ENCODE measurements at regions not wholly inside any gene's neighbourhood (a gene's known extent, or its start where the extent isn't known, plus 50 kb on each side); places are given as distances from the start of the nearest gene placed in this dataset.

DNA sequence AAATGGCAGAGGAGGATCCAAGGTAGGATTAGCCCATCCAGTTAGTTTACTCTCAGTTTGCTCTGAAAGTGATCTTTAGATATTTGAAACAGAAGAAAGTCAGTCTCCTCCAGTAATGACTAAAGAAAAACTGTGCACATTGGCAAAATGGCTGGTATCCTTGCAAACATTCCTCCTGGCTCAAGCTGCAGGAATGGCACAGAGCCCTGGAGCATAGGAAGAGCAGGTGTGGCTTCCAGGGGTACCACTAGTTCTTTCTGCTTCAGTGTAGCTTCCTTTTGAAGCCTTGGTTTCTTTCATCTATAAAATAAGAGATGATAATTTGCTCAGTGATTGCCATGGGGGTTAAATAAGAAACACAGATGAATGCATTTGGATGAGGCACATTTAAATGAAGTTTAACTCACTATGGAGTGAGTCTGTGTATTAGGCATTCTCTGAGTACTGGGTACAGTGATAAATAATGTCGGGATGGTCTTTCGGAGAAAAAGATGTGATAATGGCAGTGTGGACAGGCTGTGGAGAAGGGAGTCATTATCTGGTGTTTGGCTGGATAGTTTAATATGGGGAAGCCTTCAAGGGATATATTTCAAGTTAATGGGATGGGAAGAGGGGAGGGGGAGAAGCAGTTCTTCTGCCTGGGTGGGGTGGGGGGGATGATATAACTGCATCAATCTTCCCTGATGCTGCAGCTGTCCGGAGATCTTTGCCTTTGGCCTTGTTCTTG lies 217.3 kb upstream of the KLF4 start:
- no peaks in the 10 kb centered on the region for H3K27me3 Mint-ChIP-seq (ENCODE audit: insufficient read depth, unreplicated experiment)
- intact Hi-C loops (cut with micrococcal nuclease) = no loop called here
- CTCF ChIA-PET = interaction anchor here (0.6 kb wide), 1 partner anchor 90 kb away, joined by 3 read pairs; no protein-coding TSS in a partner anchor

DNA sequence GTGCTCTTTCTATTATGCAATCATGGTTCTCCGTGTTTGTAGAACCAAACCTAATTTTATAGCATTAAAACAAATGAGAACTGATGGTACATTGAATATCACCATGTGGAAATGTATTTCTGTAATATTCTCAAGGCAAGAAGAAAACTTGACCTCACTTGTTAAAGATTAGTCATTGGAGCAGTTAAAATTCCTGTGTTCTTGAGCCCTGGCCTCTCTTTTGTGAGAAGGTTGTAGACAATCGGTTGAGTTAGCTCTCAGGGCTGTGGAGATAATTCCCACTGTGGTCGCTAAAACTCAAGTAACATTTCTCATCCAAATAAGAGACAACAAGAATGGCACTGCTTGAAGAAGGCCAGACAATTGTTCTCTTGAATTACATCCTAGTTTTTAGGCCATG lies 216.0 kb upstream of the KLF4 start:
- no peak for DNase-seq (ENCODE audit: unreplicated experiment)

More for the DNA sequence above, 217.3 kb upstream of the KLF4 start:
- Mint-ChIP-seq H3K4me3 (ENCODE audit: unreplicated experiment) (no peak overlapping the region), H3K36me3 (ENCODE audit: insufficient read depth, unreplicated experiment) (no peaks in the 10 kb centered on the region), H3K4me1 (ENCODE audit: insufficient read depth, unreplicated experiment) (peaks cover 43% of the 10 kb centered on the region), H3K27ac (ENCODE audit: low read depth, unreplicated experiment) (peak overlapping the region; percentile 30), H3K9me3 (ENCODE audit: unreplicated experiment) (no peaks in the 10 kb centered on the region)
- POLR2A ChIA-PET = interaction anchor here (1.6 to 1.8 kb wide), 2 partner anchors 11 to 26 kb away, joined by 3 to 4 read pairs; no protein-coding TSS in a partner anchor
- TF ChIP-seq, protein P1, sequence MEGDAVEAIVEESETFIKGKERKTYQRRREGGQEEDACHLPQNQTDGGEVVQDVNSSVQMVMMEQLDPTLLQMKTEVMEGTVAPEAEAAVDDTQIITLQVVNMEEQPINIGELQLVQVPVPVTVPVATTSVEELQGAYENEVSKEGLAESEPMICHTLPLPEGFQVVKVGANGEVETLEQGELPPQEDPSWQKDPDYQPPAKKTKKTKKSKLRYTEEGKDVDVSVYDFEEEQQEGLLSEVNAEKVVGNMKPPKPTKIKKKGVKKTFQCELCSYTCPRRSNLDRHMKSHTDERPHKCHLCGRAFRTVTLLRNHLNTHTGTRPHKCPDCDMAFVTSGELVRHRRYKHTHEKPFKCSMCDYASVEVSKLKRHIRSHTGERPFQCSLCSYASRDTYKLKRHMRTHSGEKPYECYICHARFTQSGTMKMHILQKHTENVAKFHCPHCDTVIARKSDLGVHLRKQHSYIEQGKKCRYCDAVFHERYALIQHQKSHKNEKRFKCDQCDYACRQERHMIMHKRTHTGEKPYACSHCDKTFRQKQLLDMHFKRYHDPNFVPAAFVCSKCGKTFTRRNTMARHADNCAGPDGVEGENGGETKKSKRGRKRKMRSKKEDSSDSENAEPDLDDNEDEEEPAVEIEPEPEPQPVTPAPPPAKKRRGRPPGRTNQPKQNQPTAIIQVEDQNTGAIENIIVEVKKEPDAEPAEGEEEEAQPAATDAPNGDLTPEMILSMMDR (IDR thresholded peaks at IDR 0.05; ENCODE audit: unreplicated experiment) = no peak
- DNase-seq (ENCODE audit: unreplicated experiment) = no peak
- BruUV-seq (replicated peaks) = no TSS peak

DNA sequence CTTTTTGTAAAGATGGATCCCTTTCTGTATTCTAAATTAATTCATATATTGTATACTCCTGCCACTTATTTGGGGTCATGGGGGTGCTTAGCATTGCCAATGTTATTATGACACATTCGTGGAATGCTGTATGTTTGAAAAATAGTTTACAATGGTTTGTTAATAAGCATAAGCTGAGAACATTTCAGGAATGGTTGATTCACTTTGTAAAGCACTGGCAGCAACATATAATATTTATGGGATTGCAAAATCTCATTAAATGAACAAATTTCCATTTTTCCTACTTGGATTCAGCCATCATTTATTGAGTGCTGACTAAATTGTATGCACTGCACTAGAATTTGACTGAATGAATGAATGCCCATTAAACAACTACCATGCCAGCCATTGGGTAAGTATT lies 215.2 kb upstream of the KLF4 start:
- H3K4me1 Mint-ChIP-seq (ENCODE audit: insufficient read depth, unreplicated experiment) = peaks cover 32% of the 10 kb centered on the region
- TF ChIP-seq, protein P1 (IDR thresholded peaks at IDR 0.05; ENCODE audit: unreplicated experiment) = no peak
- no peak overlapping the region for H3K27ac Mint-ChIP-seq (ENCODE audit: low read depth, unreplicated experiment)
- H3K27me3 Mint-ChIP-seq (ENCODE audit: insufficient read depth, unreplicated experiment) = no peaks in the 10 kb centered on the region
- no peaks in the 10 kb centered on the region for H3K9me3 Mint-ChIP-seq (ENCODE audit: unreplicated experiment)
- POLR2A ChIA-PET = interaction anchor here (0.7 kb wide), 1 partner anchor 104 kb away, joined by 3 read pairs; no protein-coding TSS in a partner anchor
- no peak for DNase-seq (ENCODE audit: unreplicated experiment)
- intact Hi-C loops (cut with micrococcal nuclease) = no loop called here
- no peaks in the 10 kb centered on the region for H3K36me3 Mint-ChIP-seq (ENCODE audit: insufficient read depth, unreplicated experiment)
- no peak overlapping the region for H3K4me3 Mint-ChIP-seq (ENCODE audit: unreplicated experiment)
- CTCF ChIA-PET = no interaction called here
- no TSS peak for BruUV-seq (replicated peaks)

More for the DNA sequence above, 216.0 kb upstream of the KLF4 start:
- intact Hi-C loops (cut with micrococcal nuclease) = no loop called here
- Mint-ChIP-seq H3K27ac (ENCODE audit: low read depth, unreplicated experiment) (no peak overlapping the region), H3K36me3 (ENCODE audit: insufficient read depth, unreplicated experiment) (no peaks in the 10 kb centered on the region), H3K27me3 (ENCODE audit: insufficient read depth, unreplicated experiment) (no peaks in the 10 kb centered on the region), H3K9me3 (ENCODE audit: unreplicated experiment) (no peaks in the 10 kb centered on the region), H3K4me1 (ENCODE audit: insufficient read depth, unreplicated experiment) (peaks cover 32% of the 10 kb centered on the region), H3K4me3 (ENCODE audit: unreplicated experiment) (no peak overlapping the region)
- ChIA-PET POLR2A (no interaction called here), CTCF (no interaction called here)
- no TSS peak for BruUV-seq (replicated peaks)
- TF ChIP-seq, protein P1 (IDR thresholded peaks at IDR 0.05; ENCODE audit: unreplicated experiment) = no peak

- H3K27ac Mint-ChIP-seq (ENCODE audit: low read depth, unreplicated experiment) = no peak overlapping the region
- no peaks in the 10 kb centered on the region for H3K27me3 Mint-ChIP-seq (ENCODE audit: insufficient read depth, unreplicated experiment)
- intact Hi-C loops (cut with micrococcal nuclease) = no loop called here
- CTCF ChIA-PET = no interaction called here
- H3K4me1 Mint-ChIP-seq (ENCODE audit: insufficient read depth, unreplicated experiment) = peaks cover 32% of the 10 kb centered on the region
- BruUV-seq (replicated peaks) = no TSS peak
- H3K9me3 Mint-ChIP-seq (ENCODE audit: unreplicated experiment) = no peaks in the 10 kb centered on the region
- H3K4me3 Mint-ChIP-seq (ENCODE audit: unreplicated experiment) = no peak overlapping the region
- TF ChIP-seq, protein P1 (IDR thresholded peaks at IDR 0.05; ENCODE audit: unreplicated experiment) = no peak
- no peak for DNase-seq (ENCODE audit: unreplicated experiment)
- H3K36me3 Mint-ChIP-seq (ENCODE audit: insufficient read depth, unreplicated experiment) = no peaks in the 10 kb centered on the region
- POLR2A ChIA-PET = no interaction called here
These were observed 214.1 kb upstream of the KLF4 start for GRCh38 chr9:107703651-107704050.
